GM12872 (cell line): ENCODE measurements at regions not wholly inside any gene's neighbourhood (a gene's known extent, or its start where the extent isn't known, plus 50 kb on each side); places are given as distances from the start of the nearest gene placed in this dataset.

Experiments used
- TF ChIP-seq, protein P1 (sequence below): IDR thresholded peaks from 3 replicates; pipeline ENCODE4 v1.5.1; 2011; ENCODE audit warnings: low read depth, mild to moderate bottlenecking, low read length, moderate library complexity; ENCODE audit not compliant: insufficient read depth

DNA sequence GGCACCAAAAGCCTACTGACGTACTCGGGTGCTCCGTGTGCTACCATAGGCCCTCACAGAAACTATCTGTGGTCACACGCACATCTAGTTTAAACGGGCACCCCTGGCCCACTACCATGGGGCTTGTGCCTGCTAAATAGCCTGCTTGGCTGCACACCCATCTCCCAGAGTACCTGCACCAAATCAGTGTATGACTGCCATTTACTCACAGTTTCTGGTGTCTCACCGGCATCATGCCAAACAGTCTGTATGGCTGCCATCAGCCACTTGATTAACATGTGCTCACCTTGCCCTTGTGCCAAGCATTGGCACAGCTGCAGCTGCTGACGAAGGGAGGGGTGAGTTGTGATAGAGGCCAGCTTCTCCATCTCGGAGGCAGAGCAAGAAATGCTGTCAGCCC lies 232.7 kb downstream of the IGSF11 start:
- TF ChIP-seq, protein P1, sequence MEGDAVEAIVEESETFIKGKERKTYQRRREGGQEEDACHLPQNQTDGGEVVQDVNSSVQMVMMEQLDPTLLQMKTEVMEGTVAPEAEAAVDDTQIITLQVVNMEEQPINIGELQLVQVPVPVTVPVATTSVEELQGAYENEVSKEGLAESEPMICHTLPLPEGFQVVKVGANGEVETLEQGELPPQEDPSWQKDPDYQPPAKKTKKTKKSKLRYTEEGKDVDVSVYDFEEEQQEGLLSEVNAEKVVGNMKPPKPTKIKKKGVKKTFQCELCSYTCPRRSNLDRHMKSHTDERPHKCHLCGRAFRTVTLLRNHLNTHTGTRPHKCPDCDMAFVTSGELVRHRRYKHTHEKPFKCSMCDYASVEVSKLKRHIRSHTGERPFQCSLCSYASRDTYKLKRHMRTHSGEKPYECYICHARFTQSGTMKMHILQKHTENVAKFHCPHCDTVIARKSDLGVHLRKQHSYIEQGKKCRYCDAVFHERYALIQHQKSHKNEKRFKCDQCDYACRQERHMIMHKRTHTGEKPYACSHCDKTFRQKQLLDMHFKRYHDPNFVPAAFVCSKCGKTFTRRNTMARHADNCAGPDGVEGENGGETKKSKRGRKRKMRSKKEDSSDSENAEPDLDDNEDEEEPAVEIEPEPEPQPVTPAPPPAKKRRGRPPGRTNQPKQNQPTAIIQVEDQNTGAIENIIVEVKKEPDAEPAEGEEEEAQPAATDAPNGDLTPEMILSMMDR = no peak

DNA sequence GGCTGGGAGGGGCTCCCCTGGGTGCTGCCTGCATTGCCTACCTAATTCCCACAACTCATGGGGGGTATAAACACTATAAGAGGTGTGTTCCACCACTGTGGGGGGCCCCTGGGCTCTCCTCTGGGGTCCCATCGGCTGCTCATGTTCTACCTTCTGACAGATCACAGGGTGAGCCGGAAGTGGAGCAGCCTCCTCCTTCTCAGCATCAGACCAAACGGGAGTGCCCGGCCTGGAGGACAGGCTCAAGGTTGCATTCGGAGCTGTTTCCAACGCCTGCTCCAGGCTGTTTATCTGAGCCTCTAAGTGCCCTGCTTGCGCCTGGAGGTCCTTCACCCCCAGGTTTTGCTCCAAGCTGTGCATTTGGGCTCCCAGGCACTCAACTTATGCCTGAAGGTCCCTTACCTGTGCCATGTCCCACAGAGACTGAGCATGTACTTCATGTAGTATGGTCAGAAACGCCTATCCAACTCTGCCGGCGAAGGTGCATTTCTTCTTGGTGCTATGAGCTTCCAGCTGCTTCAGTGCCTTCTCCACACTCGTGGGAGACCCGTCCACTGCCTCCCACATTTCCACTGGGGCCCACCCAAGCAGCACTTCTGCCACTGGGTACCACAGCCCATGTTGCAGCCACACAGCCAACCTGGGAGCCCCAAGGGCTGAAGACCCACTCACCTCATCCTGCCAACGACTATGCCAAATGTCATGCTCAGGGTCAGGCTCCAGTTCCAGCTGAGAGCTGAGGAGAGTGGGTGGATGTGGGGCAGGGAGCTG lies 232.1 kb downstream of the IGSF11 start:
- TF ChIP-seq, protein P1 = no peak

DNA sequence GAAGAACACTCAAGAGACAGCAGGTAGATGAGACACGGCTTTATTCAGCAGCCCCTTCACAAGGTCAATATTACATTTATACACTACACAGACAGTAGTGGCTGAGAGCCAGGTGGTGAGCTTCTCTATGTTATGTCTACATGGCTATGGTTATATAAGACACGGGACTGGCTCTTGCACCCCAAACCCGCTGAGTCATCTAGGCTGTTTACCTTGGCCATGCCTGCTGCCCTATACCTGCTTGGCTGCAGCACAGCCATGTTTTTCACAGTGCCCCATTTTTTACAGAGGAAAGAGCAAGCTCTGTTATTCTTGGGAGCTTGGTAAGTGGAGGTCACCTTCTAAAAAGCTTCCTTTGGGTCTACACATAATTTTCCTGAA lies 231.6 kb downstream of the IGSF11 start:
- TF ChIP-seq, protein P1 = no peak

DNA sequence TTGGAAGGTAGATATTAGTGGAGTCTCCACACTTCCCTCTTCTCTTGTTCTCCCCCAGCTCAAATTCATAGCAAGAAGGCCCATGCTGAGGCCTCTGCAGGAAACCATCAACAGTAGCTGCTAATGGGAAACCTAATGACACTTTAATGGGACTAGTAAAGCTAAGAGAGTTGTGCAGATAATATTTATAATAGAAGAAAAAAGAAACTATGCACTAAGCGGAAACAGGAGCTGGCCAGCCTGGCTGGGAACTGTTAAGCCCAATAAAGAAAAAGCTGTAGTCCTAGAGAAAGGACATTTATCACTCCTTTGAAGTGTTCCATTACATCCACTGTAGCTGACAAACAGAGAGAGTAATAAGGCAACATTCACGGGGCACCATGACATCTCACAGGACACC lies 229.6 kb downstream of the IGSF11 start:
- TF ChIP-seq, protein P1 = no peak

DNA sequence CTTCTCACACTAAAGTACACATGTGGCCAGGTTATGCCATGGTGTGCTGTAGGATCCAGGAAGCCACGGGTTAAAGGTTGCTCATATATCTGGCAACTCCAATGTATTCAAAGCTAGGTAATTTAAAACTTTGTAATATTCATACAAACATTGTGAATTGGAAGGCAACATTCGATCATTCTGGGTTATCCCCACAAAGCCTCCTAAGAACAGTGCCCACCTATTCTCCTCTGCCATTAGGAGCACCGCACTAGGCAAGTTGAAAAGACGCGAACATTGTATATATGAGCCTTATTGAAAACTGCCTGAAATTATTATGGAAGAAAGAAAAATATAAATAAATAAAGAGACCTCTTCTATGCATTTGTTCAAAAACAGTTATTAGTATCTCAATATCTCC lies 228.2 kb downstream of the IGSF11 start:
- TF ChIP-seq, protein P1 = no peak

DNA sequence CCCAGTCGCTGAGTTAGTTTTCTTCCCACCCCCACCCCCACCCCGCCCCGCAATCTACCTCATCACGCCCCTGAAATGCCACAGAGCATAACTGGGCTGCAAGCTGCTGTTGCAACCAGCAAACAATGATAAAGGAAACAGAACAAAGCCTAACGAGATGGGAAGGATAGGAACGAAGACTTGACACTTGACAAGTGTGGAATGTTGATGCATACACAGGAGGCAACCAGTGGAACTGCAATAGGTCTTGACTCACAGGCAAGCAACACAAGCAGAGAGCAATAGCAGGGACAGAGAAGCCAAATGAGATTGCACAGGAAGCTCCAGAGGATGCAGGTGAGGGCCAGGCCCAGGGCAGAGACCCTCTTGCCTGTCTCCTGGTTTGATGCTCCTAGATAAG lies 225.9 kb downstream of the IGSF11 start:
- TF ChIP-seq, protein P1 = no peak

DNA sequence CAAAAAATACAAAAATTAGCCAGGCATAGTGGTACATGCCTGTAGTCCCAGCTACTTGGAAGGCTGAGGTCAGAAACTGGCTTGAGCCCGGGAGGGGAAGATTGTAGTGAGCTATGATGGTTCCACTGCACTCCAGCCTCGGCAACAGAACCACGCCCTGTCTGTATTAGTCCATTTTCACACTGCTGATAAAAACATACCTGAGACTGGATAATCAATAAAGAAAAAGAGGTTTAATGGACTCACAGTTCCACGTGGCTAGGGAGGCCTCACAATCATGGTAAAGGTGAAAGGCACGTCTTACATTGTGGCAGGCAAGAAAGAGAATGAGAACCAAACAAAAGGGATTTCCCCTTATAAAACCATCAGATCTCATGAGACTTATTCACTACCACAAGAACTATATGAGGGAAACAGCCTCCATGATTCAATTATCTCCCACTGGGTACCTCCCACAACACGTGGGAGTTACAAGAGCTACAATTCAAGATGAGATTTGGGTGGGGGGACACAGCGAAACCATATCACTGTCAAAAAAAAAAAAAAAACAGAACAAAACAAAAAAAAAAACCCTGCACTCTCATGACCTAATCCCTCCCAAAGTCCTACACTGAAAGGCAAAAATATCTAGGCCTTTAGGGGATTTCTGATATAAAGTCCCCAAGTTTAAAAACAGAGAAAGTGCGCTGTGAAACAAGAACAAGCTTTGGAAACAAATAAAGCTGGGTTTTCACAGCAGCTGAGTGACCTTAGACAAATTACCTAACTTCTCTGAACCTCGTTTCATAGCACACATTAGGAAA lies 224.7 kb downstream of the IGSF11 start:
- TF ChIP-seq, protein P1 = no peak
